Esophagus squamous epithelium (tissue), 5 donors: ENCODE measurements at regions not wholly inside any gene's neighbourhood (a gene's known extent, or its start where the extent isn't known, plus 50 kb on each side); places are given as distances from the start of the nearest gene placed in this dataset.

Experiments
- DNase-seq: peaks from one replicate; lab custom pipeline; 2025; lab: John Stamatoyannopoulos, UW
- H3K27ac ChIP-seq, 4 donors: fragments of 200-600 bp; sonication (generic); one replicate each; pipeline ENCODE4 v1.5.1; 2016 to 2019; ENCODE audit warnings: mild to moderate bottlenecking in 1 of 4
- H3K27me3 ChIP-seq, 4 donors: fragments of 200-600 bp; sonication (generic); 1 replicate in 3 of 4; 2 replicates in 1 of 4; pipeline versions ENCODE4 v1.5.1 to v1.6.0; 2017 to 2021; ENCODE audit warnings: antibody characterized with exemption in 1 of 4
- H3K36me3 ChIP-seq, 3 donors: fragments of 200-600 bp; sonication (generic); one replicate each; pipeline ENCODE4 v1.5.1; 2016 to 2019
- H3K4me1 ChIP-seq, 3 donors: fragments of 200-600 bp; sonication (generic); one replicate each; pipeline ENCODE4 v1.5.1; 2017 to 2019
- H3K4me3 ChIP-seq, 4 donors: fragments of 200-600 bp; sonication (generic); 1 replicate in 3 of 4; 2 replicates in 1 of 4; pipeline ENCODE4 v1.5.1; 2016 to 2019; ENCODE audit warnings: mild to moderate bottlenecking in 2 of 4, moderate library complexity in 1 of 4
- H3K9me3 ChIP-seq, 3 donors: fragments of 200-600 bp; sonication (generic); one replicate each; pipeline ENCODE4 v1.5.1; 2016 to 2019
- POLR2A ChIP-seq, 4 donors: fragments of 450-650 bp; IDR thresholded peaks; one replicate each; pipeline ENCODE4 v1.6.1; 2017; ENCODE audit warnings: antibody characterized with exemption in 4 of 4, mild to moderate bottlenecking in 4 of 4, moderate library complexity in 3 of 4
- WGBS, 2 donors: methylation state at CpG; one replicate each; pipeline ENCODE4 v1.1.5; 2018; 5-methylcytosine and 5-hydroxymethylcytosine counted together
- intact Hi-C: fragments of 100-400 bp; cut with DNase I; formaldehyde crosslinking; loops from one replicate; pipeline ENCODE4 v1.15.0; 2022
- TF ChIP-seq, protein P1 (sequence below), 6 experiments: fragments of 450-650 bp in 4 of 6; fragments of 200-600 bp in 2 of 6; sonication (generic) in 2 of 6; IDR thresholded peaks; one replicate each; pipeline ENCODE4 v1.5.1; 2016 to 2019; ENCODE audit warnings: antibody characterized with exemption in 6 of 6, mild to moderate bottlenecking in 4 of 6, moderate library complexity in 4 of 6
- donor health status: DM: yes; HTN: yes; CAD: no.

DNA sequence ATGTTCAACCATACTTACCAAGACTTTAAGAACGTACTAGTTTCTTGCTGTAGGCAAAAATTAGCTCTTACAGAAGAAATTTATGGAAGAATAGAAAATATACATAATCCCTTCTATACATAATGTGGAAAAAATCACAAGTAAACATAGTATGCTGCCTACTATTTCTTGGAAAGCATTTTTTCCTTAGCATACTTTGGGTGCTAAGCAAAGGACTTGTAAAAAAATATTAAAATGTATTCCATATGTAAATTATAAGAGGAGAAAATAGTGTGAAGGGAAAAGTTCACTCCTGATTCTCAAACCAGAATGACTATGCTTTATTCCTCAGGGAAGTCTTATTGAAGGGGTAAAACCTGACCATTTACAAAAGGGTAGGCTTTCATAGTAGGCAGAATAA, 243.8 kb upstream of the VLDLR start:
- Histone ChIP-seq H3K4me1 (no peaks in the 10 kb centered on the region), H3K9me3 (peaks cover 0 to 3% (median 0%) of the 10 kb centered on the region in 3 donors), H3K27ac (no peak overlapping the region), H3K27me3 (no peaks in the 10 kb centered on the region), H3K36me3 (no peaks in the 10 kb centered on the region), H3K4me3 (no peak overlapping the region)
- TF ChIP-seq, protein P1, sequence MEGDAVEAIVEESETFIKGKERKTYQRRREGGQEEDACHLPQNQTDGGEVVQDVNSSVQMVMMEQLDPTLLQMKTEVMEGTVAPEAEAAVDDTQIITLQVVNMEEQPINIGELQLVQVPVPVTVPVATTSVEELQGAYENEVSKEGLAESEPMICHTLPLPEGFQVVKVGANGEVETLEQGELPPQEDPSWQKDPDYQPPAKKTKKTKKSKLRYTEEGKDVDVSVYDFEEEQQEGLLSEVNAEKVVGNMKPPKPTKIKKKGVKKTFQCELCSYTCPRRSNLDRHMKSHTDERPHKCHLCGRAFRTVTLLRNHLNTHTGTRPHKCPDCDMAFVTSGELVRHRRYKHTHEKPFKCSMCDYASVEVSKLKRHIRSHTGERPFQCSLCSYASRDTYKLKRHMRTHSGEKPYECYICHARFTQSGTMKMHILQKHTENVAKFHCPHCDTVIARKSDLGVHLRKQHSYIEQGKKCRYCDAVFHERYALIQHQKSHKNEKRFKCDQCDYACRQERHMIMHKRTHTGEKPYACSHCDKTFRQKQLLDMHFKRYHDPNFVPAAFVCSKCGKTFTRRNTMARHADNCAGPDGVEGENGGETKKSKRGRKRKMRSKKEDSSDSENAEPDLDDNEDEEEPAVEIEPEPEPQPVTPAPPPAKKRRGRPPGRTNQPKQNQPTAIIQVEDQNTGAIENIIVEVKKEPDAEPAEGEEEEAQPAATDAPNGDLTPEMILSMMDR (IDR thresholded peaks at IDR 0.05), result no peak
- no peak for TF ChIP-seq POLR2A (IDR thresholded peaks at IDR 0.05)
- intact Hi-C loops, result no loop called here
- 70 to 75% methylated on average over 1 of the region's 1 CpG for WGBS, 2 donors
- DNase-seq, result no peak

DNA sequence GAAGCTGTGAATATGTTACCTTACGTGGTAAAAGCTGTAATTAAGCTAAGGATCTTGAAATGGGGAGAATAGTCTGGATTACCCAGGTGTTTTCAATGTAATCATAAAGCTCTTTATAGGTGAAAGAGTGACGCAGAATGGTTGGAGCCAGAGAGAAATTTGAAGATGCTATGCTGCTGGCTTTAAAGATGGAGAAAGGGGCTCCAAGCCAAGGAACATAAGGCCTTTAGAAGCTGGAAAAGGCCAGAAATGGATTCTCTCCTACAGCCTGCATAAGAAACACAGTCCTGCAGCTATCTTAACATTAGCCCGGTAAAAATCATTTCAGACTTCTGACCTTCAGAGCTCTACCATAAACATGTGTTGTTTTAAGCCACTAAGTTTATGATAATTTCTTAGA, 243.3 kb upstream of the VLDLR start:
- intact Hi-C loops, result no loop called here
- Histone ChIP-seq H3K4me1 (no peaks in the 10 kb centered on the region), H3K27ac (no peak overlapping the region), H3K4me3 (no peak overlapping the region), H3K27me3 (no peaks in the 10 kb centered on the region), H3K36me3 (no peaks in the 10 kb centered on the region), H3K9me3 (peaks cover 0 to 3% (median 0%) of the 10 kb centered on the region in 3 donors)
- TF ChIP-seq, protein P1 (IDR thresholded peaks at IDR 0.05), result no peak
- TF ChIP-seq POLR2A (IDR thresholded peaks at IDR 0.05), result no peak
- DNase-seq, result no peak
- WGBS, 2 donors, result 76 to 79% methylated on average over 3 of the region's 3 CpGs

DNA sequence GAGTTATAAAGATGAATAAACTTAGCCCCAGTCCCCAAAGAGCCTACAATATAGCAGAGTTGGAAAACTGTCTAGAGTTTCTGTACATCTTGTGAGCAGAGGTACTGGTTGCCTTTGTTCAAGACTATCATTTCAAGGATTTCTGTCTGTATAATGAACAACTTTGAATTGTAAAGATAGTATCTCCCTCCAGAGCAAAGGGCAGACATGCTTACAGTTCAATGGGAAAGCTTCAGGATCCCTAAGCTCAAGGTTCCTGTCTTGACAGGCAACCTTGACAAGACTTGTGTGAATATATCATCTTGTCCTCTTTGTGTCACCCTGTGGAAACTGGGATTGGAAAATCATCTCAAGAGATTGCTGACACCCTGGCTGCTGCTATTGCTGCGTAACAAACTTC, 242.8 kb upstream of the VLDLR start:
- Histone ChIP-seq H3K36me3 (no peaks in the 10 kb centered on the region), H3K27me3 (no peaks in the 10 kb centered on the region), H3K4me1 (no peaks in the 10 kb centered on the region), H3K27ac (no peak overlapping the region), H3K9me3 (no peaks in the 10 kb centered on the region), H3K4me3 (no peak overlapping the region)
- WGBS, 2 donors, result 83 to 88% methylated on average over 1 of the region's 1 CpG
- TF ChIP-seq, protein P1 (IDR thresholded peaks at IDR 0.05), result no peak
- TF ChIP-seq POLR2A (IDR thresholded peaks at IDR 0.05), result no peak
- intact Hi-C loops, result no loop called here
- DNase-seq, result no peak

DNA sequence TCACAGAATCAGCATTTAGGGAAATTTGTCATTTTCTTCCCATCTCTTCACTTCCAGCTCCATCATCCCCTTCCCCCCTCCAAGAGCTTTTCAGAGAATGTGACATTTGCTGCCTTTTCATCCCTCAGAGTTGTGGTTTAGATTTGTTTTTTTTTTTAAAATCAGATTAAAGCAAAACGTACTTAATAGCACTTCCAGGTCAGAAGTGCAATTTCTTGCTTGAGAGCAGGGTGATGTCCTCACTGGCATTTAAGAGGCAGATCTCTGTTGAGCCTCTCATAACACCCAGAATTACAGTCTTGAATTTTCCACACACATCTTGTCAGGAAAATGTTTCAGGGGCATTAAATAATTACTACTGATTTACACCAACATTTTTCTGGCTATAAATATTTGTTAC, 236.8 kb upstream of the VLDLR start:
- H3K27me3 ChIP-seq, result no peaks in the 10 kb centered on the region
- H3K4me3 ChIP-seq, result no peak overlapping the region
- intact Hi-C loops, result no loop called here
- H3K36me3 ChIP-seq, result no peaks in the 10 kb centered on the region
- TF ChIP-seq POLR2A (IDR thresholded peaks at IDR 0.05), result no peak
- TF ChIP-seq, protein P1 (IDR thresholded peaks at IDR 0.05), result no peak
- no peaks in the 10 kb centered on the region for H3K4me1 ChIP-seq
- no peak for DNase-seq
- 9 to 22% methylated on average over 1 of the region's 1 CpG for WGBS, 2 donors
- H3K27ac ChIP-seq, result no peak overlapping the region
- no peaks in the 10 kb centered on the region for H3K9me3 ChIP-seq

DNA sequence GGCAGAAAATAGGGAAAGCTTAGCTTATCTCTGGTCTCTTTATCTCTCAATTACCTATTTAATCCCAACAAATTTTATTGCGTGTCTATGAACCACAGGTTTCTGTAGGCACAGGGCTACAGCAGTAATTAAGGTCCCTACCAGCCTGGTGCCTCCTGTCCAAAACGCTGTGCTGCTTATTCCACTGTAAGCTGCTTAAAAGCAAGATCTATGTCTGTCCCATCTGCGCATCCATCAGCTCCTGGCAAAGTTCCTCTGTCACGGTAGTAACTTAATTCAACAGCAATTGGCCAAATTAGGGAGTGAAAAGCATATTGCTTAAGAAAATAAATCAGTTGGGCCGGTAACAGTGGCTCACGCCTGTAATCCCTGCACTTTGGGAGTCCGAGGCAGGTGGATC, 235.8 kb upstream of the VLDLR start:
- no peak for DNase-seq
- intact Hi-C loops, result no loop called here
- 72% methylated on average over 7 of the region's 7 CpGs for WGBS, 2 donors

More for the DNA sequence above, 235.8 kb upstream of the VLDLR start:
- Histone ChIP-seq H3K4me3 (no peak overlapping the region), H3K27ac (no peak overlapping the region), H3K36me3 (no peaks in the 10 kb centered on the region), H3K4me1 (no peaks in the 10 kb centered on the region), H3K9me3 (no peaks in the 10 kb centered on the region), H3K27me3 (no peaks in the 10 kb centered on the region)
- TF ChIP-seq, protein P1 (IDR thresholded peaks at IDR 0.05), result no peak
- no peak for TF ChIP-seq POLR2A (IDR thresholded peaks at IDR 0.05)
